ENCODE measurements at regions not wholly inside any gene's neighbourhood (a gene's known extent, or its start where the extent isn't known, plus 50 kb on each side); places are given as distances from the start of the nearest gene placed in this dataset.

DNA sequence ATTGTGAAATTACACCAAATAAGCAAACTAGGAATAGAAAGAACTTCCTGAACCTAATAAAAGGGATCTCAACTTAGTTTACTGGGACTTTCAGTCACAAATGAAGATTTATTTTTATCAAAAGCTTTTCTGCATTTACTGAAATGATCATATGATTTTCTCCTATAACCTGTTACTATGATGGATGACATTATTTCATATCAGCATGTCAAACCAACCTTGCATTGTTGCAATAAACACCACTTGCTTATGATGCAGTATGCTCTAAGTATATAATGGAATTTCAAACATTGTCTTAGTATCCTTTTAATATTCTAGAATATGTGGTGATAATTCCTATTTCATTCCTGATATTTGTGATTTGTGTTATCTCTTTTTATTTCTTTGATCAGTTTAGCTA lies 303.0 kb downstream of the CGGBP1 start:
- TF ChIP-seq, protein P1, sequence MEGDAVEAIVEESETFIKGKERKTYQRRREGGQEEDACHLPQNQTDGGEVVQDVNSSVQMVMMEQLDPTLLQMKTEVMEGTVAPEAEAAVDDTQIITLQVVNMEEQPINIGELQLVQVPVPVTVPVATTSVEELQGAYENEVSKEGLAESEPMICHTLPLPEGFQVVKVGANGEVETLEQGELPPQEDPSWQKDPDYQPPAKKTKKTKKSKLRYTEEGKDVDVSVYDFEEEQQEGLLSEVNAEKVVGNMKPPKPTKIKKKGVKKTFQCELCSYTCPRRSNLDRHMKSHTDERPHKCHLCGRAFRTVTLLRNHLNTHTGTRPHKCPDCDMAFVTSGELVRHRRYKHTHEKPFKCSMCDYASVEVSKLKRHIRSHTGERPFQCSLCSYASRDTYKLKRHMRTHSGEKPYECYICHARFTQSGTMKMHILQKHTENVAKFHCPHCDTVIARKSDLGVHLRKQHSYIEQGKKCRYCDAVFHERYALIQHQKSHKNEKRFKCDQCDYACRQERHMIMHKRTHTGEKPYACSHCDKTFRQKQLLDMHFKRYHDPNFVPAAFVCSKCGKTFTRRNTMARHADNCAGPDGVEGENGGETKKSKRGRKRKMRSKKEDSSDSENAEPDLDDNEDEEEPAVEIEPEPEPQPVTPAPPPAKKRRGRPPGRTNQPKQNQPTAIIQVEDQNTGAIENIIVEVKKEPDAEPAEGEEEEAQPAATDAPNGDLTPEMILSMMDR (IDR thresholded peaks at IDR 0.05) = no peak
- TF ChIP-seq EP300 (IDR thresholded peaks at IDR 0.05) = no peak
- TF ChIP-seq POLR2A (IDR thresholded peaks at IDR 0.05; ENCODE audit: low read depth) = no peak
- no peak for TF ChIP-seq POLR2AphosphoS5 (IDR thresholded peaks at IDR 0.05)
